ENCODE measurements at regions not wholly inside any gene's neighbourhood (a gene's known extent, or its start where the extent isn't known, plus 50 kb on each side); places are given as distances from the start of the nearest gene placed in this dataset.

DNA sequence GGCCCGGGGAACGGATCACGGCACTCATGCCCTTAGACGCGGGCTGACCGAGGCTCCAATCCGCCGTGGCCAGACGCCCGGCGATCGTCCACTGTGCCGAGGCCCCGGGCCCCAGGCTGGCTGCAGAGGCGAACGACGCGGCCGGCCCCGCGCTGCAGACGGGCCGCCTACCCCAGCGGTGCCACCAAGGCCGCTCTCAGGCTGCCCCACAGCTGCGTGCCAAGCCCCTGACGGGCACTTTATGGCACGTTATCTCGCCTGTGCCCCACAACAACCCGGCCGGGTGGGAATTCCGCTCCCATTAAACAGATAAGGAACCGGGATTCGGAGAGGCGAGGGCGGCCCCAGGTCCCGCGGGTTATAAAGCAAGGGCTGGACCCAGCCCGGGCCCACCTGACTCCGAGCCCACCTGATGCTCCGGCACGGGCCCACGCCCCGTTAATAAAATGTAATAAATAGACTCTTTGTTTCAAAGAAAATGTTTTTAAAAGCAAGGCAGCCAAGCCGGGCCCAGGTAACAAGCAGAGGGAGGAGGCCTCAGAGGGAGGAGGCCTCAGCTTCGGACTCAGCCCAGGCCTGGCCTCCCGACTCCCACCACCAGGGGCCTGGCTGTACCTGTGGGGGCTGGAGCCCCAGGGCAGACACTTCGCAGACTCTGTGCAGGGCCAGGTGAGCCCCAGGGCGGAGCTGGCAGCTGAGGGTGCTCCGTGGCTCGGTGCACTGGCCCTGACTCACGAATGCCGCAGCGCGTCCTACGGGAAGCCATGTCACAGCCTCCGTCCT is 79.7 kb downstream of the FOXL3 start:
- peaks cover 6% of the 10 kb centered on the region for H3K27me3 ChIP-seq
- intact Hi-C loops (cut with DNase I) = no loop called here
- TF ChIP-seq POLR2A (IDR thresholded peaks at IDR 0.05) (no peak), CTCF (IDR thresholded peaks at IDR 0.05) (no peak)
- H3K36me3 ChIP-seq (replicated peaks in 1 of 2) = no peaks in the 10 kb centered on the region
- no peaks in the 10 kb centered on the region for H3K4me1 ChIP-seq (replicated peaks in 1 of 2)
- H3K27ac ChIP-seq = no peak overlapping the region
- 84 to 91% (median 88%) methylated on average over 17 to 57 of the region's 57 CpGs for WGBS, 4 donors
- no peak for DNase-seq
- no peak overlapping the region for H3K4me3 ChIP-seq
- no peaks in the 10 kb centered on the region for H3K9me3 ChIP-seq (replicated peaks in 1 of 3)

GRCh38 chr7:370259-370625 is 80.3 kb downstream of the FOXL3 start:
- Histone ChIP-seq H3K4me1 (replicated peaks in 1 of 2) (no peaks in the 10 kb centered on the region), H3K4me3 (no peak overlapping the region), H3K27me3 (peaks cover 6% of the 10 kb centered on the region), H3K9me3 (replicated peaks in 1 of 3) (no peaks in the 10 kb centered on the region), H3K36me3 (replicated peaks in 1 of 2) (no peaks in the 10 kb centered on the region), H3K27ac (no peak overlapping the region)
- intact Hi-C loops (cut with DNase I) = no loop called here
- no peak for DNase-seq
- no peak for TF ChIP-seq CTCF (IDR thresholded peaks at IDR 0.05)
- no peak for TF ChIP-seq POLR2A (IDR thresholded peaks at IDR 0.05)
- 83 to 86% (median 83%) methylated on average over 12 to 13 of the region's 13 CpGs for whole genome bisulfite sequencing, 4 donors

DNA sequence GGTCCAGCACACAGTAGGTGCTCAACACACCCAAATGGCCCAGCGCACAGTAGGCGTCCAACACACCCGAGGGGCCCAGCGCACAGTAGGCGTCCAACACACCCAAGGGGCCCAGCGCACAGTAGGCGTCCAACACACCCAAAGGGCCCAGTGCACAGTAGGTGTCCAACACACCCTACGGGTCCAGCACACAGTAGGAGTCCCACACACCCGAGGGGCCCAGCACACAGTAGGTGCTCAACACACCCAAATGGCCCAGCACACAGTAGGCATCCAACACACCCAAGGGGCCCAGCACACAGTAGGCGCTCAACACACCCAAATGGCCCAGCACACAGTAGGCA is 80.8 kb downstream of the FOXL3 start:
- Histone ChIP-seq H3K4me3 (no peak overlapping the region), H3K9me3 (replicated peaks in 1 of 3) (no peaks in the 10 kb centered on the region), H3K27me3 (peaks cover 2% of the 10 kb centered on the region), H3K4me1 (replicated peaks in 1 of 2) (no peaks in the 10 kb centered on the region), H3K27ac (no peak overlapping the region), H3K36me3 (replicated peaks in 1 of 2) (no peaks in the 10 kb centered on the region)
- intact Hi-C loops (cut with DNase I) = no loop called here
- no peak for DNase-seq
- 43 to 74% (median 58%) methylated on average over 7 to 10 of the region's 10 CpGs for WGBS, 4 donors
- TF ChIP-seq POLR2A (IDR thresholded peaks at IDR 0.05) = no peak
- TF ChIP-seq CTCF (IDR thresholded peaks at IDR 0.05) = no peak

GRCh38 chr7:371119-371778 is 81.3 kb downstream of the FOXL3 start:
- TF ChIP-seq CTCF (IDR thresholded peaks at IDR 0.05) (no peak), POLR2A (IDR thresholded peaks at IDR 0.05) (no peak)
- peak in 1 of 7 donors; percentile 2 for DNase-seq
- Histone ChIP-seq H3K4me1 (replicated peaks in 1 of 2) (no peaks in the 10 kb centered on the region), H3K4me3 (no peak overlapping the region), H3K9me3 (replicated peaks in 1 of 3) (no peaks in the 10 kb centered on the region), H3K36me3 (replicated peaks in 1 of 2) (no peaks in the 10 kb centered on the region), H3K27me3 (no peaks in the 10 kb centered on the region), H3K27ac (no peak overlapping the region)
- 67 to 90% (median 85%) methylated on average over 3 to 13 of the region's 13 CpGs for WGBS, 4 donors
- intact Hi-C loops (cut with DNase I) = no loop called here

Data from adrenal gland (tissue), 9 donors.